ENCODE measurements at regions not wholly inside any gene's neighbourhood (a gene's known extent, or its start where the extent isn't known, plus 50 kb on each side); places are given as distances from the start of the nearest gene placed in this dataset.

DNA sequence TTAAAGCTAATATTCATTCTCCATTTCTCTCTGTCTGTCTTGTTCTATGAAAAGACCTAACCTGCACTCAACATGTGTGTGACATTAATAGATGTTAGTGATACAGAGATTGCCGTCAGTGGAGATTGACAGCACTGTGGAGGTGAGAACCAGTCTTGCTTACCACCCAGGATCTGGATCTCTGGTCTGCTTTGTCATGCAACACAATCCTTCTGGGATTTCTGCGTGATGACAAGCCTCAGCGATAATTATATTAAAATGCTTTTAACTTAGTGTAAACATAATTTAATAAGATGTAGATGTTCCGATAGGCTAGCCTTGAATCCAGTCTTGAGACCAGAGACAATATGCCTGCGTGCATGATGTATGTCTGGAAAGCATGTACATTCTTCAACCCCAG lies 262.0 kb upstream of the ZNF717 start:
- DNase-seq, result no peak
- 90 to 95% (median 90%) methylated on average over 5 of the region's 5 CpGs for WGBS, 3 donors
- no peak overlapping the region for H3K27ac ChIP-seq
- no peak overlapping the region for H3K4me3 ChIP-seq
- intact Hi-C loops (cut with DNase I), result no loop called here
- no peaks in the 10 kb centered on the region for H3K4me1 ChIP-seq (ENCODE audit: insufficient read depth)
- H3K27me3 ChIP-seq, result no peaks in the 10 kb centered on the region
- TF ChIP-seq EP300 (IDR thresholded peaks at IDR 0.05), result no peak
- TF ChIP-seq, protein P1, sequence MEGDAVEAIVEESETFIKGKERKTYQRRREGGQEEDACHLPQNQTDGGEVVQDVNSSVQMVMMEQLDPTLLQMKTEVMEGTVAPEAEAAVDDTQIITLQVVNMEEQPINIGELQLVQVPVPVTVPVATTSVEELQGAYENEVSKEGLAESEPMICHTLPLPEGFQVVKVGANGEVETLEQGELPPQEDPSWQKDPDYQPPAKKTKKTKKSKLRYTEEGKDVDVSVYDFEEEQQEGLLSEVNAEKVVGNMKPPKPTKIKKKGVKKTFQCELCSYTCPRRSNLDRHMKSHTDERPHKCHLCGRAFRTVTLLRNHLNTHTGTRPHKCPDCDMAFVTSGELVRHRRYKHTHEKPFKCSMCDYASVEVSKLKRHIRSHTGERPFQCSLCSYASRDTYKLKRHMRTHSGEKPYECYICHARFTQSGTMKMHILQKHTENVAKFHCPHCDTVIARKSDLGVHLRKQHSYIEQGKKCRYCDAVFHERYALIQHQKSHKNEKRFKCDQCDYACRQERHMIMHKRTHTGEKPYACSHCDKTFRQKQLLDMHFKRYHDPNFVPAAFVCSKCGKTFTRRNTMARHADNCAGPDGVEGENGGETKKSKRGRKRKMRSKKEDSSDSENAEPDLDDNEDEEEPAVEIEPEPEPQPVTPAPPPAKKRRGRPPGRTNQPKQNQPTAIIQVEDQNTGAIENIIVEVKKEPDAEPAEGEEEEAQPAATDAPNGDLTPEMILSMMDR (IDR thresholded peaks at IDR 0.05), result no peak
- TF ChIP-seq POLR2A (IDR thresholded peaks at IDR 0.05), result no peak
- no peaks in the 10 kb centered on the region for H3K9me3 ChIP-seq
- H3K36me3 ChIP-seq, result no peaks in the 10 kb centered on the region

DNA sequence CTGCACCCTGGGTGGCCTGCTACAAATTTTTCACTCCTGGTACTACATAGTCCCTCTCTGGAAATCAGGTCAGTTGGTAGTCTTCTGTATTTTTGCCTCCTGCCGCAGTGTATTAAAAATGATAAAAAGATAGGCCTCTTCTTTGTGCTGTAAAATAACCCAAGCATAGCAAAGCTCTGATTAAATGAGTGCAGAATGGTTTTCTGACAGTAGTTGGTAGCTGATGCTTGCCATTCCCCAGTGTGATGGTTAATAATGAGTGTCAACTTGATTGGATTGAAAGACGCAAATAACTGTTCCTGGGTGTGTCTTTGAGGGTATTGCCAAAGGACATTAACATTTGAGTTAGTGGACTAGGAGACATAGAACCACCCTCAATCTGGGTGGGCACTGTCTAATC lies 264.4 kb upstream of the ZNF717 start:
- H3K27me3 ChIP-seq, result no peaks in the 10 kb centered on the region
- H3K36me3 ChIP-seq, result no peaks in the 10 kb centered on the region
- TF ChIP-seq EP300 (IDR thresholded peaks at IDR 0.05) (no peak), POLR2A (IDR thresholded peaks at IDR 0.05) (no peak)
- TF ChIP-seq, protein P1 (IDR thresholded peaks at IDR 0.05), result no peak
- no peaks in the 10 kb centered on the region for H3K4me1 ChIP-seq (ENCODE audit: insufficient read depth)
- intact Hi-C loops (cut with DNase I), result no loop called here
- DNase-seq, result no peak
- WGBS, 3 donors, result 90 to 96% (median 95%) methylated on average over 2 of the region's 2 CpGs
- no peak overlapping the region for H3K4me3 ChIP-seq
- no peaks in the 10 kb centered on the region for H3K9me3 ChIP-seq
- H3K27ac ChIP-seq, result no peak overlapping the region

- WGBS, 3 donors, result 75 to 83% (median 82%) methylated on average over 3 of the region's 3 CpGs
- no peak for DNase-seq
- TF ChIP-seq EP300 (IDR thresholded peaks at IDR 0.05) (no peak), POLR2A (IDR thresholded peaks at IDR 0.05) (no peak)
- TF ChIP-seq, protein P1 (IDR thresholded peaks at IDR 0.05), result no peak
- H3K4me1 ChIP-seq (ENCODE audit: insufficient read depth), result no peaks in the 10 kb centered on the region
- no peaks in the 10 kb centered on the region for H3K27me3 ChIP-seq
- intact Hi-C loops (cut with DNase I), result no loop called here
- H3K9me3 ChIP-seq, result no peaks in the 10 kb centered on the region
- H3K27ac ChIP-seq, result no peak overlapping the region
- no peak overlapping the region for H3K4me3 ChIP-seq
- no peaks in the 10 kb centered on the region for H3K36me3 ChIP-seq
These were observed 265.8 kb upstream of the ZNF717 start for GRCh38 chr3:76051145-76051544.

DNA sequence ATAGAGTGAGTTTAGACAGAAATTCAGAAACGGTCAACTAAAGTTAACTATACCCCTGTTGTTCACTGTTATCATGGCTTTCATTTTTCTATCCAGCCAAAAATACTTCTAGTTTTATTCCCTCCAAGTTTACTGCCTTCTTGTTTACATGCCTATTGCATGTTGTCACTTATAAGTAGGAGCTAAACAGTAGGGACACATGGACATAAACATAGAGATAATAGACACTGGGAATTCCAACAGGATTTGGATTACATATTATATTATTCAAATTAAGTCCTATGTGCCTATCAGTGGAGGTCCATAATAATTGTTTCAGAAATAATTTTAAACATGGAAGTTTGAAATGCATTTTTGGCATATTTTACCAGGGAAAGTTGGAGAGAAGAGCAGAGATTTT lies 269.1 kb upstream of the ZNF717 start:
- no peaks in the 10 kb centered on the region for H3K27me3 ChIP-seq
- no peaks in the 10 kb centered on the region for H3K9me3 ChIP-seq
- no peak overlapping the region for H3K4me3 ChIP-seq
- H3K36me3 ChIP-seq, result no peaks in the 10 kb centered on the region
- TF ChIP-seq, protein P1 (IDR thresholded peaks at IDR 0.05), result no peak
- no peak for TF ChIP-seq POLR2A (IDR thresholded peaks at IDR 0.05)
- TF ChIP-seq EP300 (IDR thresholded peaks at IDR 0.05), result no peak
- intact Hi-C loops (cut with DNase I), result no loop called here
- no peaks in the 10 kb centered on the region for H3K4me1 ChIP-seq (ENCODE audit: insufficient read depth)
- no peak for DNase-seq
- H3K27ac ChIP-seq, result no peak overlapping the region
- WGBS, 3 donors, result 9 to 32% (median 12%) methylated on average over 1 of the region's 1 CpG

DNA sequence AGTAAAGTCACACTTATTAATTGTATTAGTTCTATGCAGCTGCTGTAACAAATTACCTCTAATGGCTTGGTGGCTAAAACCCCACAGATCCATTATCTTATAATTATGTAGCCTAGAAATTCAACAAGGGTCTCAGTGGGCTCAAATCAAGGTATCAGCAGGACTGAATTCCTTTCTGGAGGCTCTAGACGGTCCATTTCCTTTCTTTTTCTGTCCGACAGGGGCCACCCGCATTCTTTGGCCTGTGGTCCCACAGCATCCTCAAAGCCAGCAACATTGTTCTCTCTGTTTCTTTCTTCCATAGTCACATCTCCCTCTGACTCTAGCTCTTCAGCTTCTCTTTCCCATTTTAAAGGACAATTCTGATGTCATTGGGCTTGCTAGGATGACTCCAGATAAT lies 276.3 kb upstream of the ZNF717 start:
- Histone ChIP-seq H3K9me3 (no peaks in the 10 kb centered on the region), H3K4me1 (ENCODE audit: insufficient read depth) (no peaks in the 10 kb centered on the region), H3K36me3 (no peaks in the 10 kb centered on the region), H3K4me3 (no peak overlapping the region), H3K27ac (no peak overlapping the region), H3K27me3 (no peaks in the 10 kb centered on the region)
- intact Hi-C loops (cut with DNase I), result no loop called here
- DNase-seq, result no peak
- TF ChIP-seq EP300 (IDR thresholded peaks at IDR 0.05), result no peak
- TF ChIP-seq, protein P1 (IDR thresholded peaks at IDR 0.05), result no peak
- TF ChIP-seq POLR2A (IDR thresholded peaks at IDR 0.05), result no peak
- WGBS, 3 donors, result 89 to 91% (median 89%) methylated on average over 3 of the region's 3 CpGs

All from ovary (tissue), 7 donors.